ENCODE measurements at regions not wholly inside any gene's neighbourhood (a gene's known extent, or its start where the extent isn't known, plus 50 kb on each side); places are given as distances from the start of the nearest gene placed in this dataset.

GRCh38 chr4:27568236-27568951 is 707.8 kb downstream of the STIM2 start:
- intact Hi-C loops (cut with DNase I): no loop called here
- TF ChIP-seq CTCF (IDR thresholded peaks at IDR 0.05) (no peak), POLR2A (IDR thresholded peaks at IDR 0.05) (no peak)
- WGBS, 2 donors: 83 to 84% methylated on average over 11 of the region's 11 CpGs

GRCh38 chr4:27568952-27569319 is 708.3 kb downstream of the STIM2 start:
- WGBS, 2 donors: 51 to 60% methylated on average over 2 of the region's 2 CpGs
- Histone ChIP-seq H3K27ac (no peak overlapping the region), H3K4me3 (no peak overlapping the region), H3K36me3 (no peaks in the 10 kb centered on the region), H3K4me1 (no peaks in the 10 kb centered on the region), H3K27me3 (no peaks in the 10 kb centered on the region), H3K9me3 (no peaks in the 10 kb centered on the region)
- intact Hi-C loops (cut with DNase I): no loop called here
- no peak for DNase-seq
- no peak for TF ChIP-seq CTCF (IDR thresholded peaks at IDR 0.05)

More at GRCh38 chr4:27568236-27568951, 707.8 kb downstream of the STIM2 start:
- DNase-seq: no peak
- no peak overlapping the region for H3K27ac ChIP-seq
- H3K4me3 ChIP-seq: no peak overlapping the region
- no peaks in the 10 kb centered on the region for H3K36me3 ChIP-seq
- H3K4me1 ChIP-seq: no peaks in the 10 kb centered on the region
- H3K9me3 ChIP-seq: no peaks in the 10 kb centered on the region
- no peaks in the 10 kb centered on the region for H3K27me3 ChIP-seq

- H3K27me3 ChIP-seq: no peaks in the 10 kb centered on the region
- no peak for DNase-seq
- intact Hi-C loops (cut with DNase I): no loop called here
- no peak overlapping the region for H3K27ac ChIP-seq
- H3K4me1 ChIP-seq: no peaks in the 10 kb centered on the region
- no peak for TF ChIP-seq CTCF (IDR thresholded peaks at IDR 0.05)
- no peak for TF ChIP-seq POLR2A (IDR thresholded peaks at IDR 0.05)
- no peak overlapping the region for H3K4me3 ChIP-seq
- 73 to 75% methylated on average over 5 of the region's 5 CpGs for WGBS, 2 donors
- peaks cover 0 to 8% (median 0%) of the 10 kb centered on the region in 3 donors for H3K9me3 ChIP-seq
- no peaks in the 10 kb centered on the region for H3K36me3 ChIP-seq
These were observed 714.1 kb downstream of the STIM2 start for GRCh38 chr4:27574743-27575142.

- Histone ChIP-seq H3K36me3 (no peaks in the 10 kb centered on the region), H3K27ac (no peak overlapping the region), H3K9me3 (peaks cover 0 to 8% (median 0%) of the 10 kb centered on the region in 3 donors), H3K4me3 (no peak overlapping the region), H3K27me3 (no peaks in the 10 kb centered on the region), H3K4me1 (no peaks in the 10 kb centered on the region)
- intact Hi-C loops (cut with DNase I): no loop called here
- WGBS, 2 donors: 89 to 94% methylated on average over 2 of the region's 2 CpGs
- no peak for TF ChIP-seq CTCF (IDR thresholded peaks at IDR 0.05)
- no peak for TF ChIP-seq POLR2A (IDR thresholded peaks at IDR 0.05)
- no peak for DNase-seq
These were observed 717.3 kb downstream of the STIM2 start for GRCh38 chr4:27577951-27578350.

GRCh38 chr4:27592738-27593137 is 732.1 kb downstream of the STIM2 start:
- WGBS, 2 donors: 30 to 40% methylated on average over 6 of the region's 6 CpGs
- Histone ChIP-seq H3K4me1 (no peaks in the 10 kb centered on the region), H3K27ac (no peak overlapping the region), H3K27me3 (no peaks in the 10 kb centered on the region), H3K36me3 (no peaks in the 10 kb centered on the region), H3K9me3 (no peaks in the 10 kb centered on the region), H3K4me3 (no peak overlapping the region)
- TF ChIP-seq CTCF (IDR thresholded peaks at IDR 0.05): no peak
- TF ChIP-seq POLR2A (IDR thresholded peaks at IDR 0.05): no peak
- DNase-seq: no peak
- intact Hi-C loops (cut with DNase I): no loop called here
